HG03064 (cell line): ENCODE measurements at regions not wholly inside any gene's neighbourhood (a gene's known extent, or its start where the extent isn't known, plus 50 kb on each side); places are given as distances from the start of the nearest gene placed in this dataset.

Experiments used
- ATAC-seq: cut with Tn5 transposase; IDR thresholded peaks from one replicate; pipeline ENCODE4 v1.9.1; 2021; ENCODE audit warnings: low read depth; ENCODE audit not compliant: unreplicated experiment

DNA sequence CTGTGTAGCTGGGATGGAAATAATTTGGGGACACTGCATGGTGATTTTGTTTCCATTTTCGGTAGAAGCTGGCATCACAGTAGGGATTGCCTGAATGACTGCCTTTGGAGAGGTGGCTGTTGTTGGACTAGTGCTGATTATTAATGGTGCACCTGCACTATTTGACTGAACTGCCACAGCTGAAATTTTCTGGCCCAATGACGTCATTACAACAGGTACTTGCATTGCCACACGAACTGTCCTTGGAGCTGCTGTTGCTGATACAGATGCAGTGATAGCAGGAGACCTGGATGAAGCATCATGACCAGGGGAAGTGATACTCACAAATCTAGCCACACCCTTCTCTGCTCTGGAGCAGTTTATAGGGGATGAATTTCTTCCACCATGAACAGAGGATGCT lies 95.6 kb upstream of the FOXC1 start:
- ATAC-seq = no peak

DNA sequence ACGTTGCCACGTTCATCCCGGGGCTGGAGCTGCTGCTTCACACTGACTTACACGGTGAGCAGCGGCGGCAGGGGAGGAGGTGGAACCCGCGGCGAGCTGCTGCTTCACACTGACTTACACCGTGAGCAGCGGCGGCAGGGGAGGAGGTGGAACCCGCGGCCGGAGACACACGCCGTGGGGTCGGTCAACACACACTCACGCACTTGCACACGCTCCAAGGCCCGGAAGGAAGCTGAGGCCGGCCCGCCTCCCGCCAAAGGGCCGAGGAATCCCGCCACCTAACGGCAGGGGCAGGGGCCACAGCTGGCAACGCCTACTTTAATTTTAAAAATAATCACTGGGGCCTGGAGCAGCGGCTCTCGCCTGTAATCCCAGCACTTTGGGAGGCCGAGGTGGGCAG lies 94.4 kb upstream of the FOXC1 start:
- no peak for ATAC-seq

DNA sequence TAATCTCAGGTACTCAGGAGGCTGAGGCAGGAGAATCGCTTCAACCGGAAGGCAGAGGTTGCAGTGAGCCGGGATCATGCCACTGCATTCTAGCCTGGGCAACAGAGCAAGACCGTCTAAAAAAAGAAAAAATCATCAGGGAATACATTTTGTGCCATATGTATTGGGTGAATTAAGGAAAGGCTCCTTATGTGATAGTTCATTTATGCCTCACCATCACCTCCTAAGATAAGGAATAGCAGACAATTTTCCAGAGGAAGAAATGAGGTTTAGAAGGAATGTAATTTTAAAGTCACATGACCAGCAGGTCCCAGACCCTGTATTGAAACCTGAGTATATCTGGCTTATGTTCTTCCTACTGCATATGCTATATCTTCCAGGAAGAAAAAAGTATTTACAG lies 93.9 kb upstream of the FOXC1 start:
- ATAC-seq = no peak

DNA sequence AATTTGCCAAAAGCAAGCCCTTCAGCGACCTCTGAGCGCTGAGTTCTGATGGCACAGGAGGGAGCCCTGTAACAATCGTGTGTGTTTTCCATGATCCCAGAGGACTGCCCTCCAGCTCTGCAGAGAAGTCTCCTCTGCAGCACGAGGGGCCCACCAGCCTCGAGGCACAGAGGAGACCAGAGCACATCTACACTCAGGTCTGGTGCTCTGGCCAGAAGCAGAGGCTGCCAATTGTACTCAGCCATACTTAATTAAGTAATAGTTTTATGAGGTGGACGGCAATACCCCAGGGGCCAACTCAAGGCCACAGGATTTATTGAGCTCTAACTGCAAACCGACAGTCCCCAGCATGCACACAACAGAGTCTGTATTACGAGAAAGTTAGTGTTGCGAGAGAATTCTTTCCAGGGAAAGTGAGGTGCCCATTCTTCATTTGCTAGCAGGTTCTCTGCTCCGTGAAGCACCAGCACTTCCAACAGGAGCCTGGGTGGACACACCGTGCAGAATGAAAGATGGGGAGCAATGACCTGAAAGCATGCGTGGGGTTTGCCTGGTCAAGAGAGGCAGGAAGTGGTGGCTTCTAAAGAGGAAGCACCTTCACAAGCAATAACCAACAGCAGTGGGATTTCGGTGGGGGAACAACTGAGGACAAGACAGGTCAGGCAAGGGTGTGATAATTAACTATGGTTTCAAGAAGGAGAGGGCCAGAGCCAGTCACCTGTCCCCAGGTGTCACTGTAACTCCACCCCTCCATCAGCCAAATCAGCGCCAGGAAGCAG lies 92.8 kb upstream of the FOXC1 start:
- no peak for ATAC-seq

DNA sequence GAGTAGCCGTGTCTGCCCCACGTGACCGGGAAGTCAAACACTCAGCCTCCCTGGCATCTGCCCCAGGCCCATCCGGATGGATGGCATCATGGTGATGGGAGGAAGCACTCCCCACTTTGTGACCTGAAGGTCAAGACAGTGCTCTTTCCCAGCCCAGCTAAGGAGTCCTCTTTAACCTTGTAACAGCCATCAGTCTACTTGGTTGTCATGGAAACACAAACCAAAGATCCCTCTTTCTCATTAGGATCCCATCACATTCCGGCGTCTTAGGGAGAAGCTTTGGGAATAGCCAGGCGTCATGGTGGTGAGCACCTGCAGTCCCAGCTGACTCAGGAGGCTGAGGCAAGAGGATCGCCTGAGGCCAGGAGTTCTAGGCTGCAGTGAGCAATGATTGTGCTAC lies 90.9 kb upstream of the FOXC1 start:
- ATAC-seq = no peak

DNA sequence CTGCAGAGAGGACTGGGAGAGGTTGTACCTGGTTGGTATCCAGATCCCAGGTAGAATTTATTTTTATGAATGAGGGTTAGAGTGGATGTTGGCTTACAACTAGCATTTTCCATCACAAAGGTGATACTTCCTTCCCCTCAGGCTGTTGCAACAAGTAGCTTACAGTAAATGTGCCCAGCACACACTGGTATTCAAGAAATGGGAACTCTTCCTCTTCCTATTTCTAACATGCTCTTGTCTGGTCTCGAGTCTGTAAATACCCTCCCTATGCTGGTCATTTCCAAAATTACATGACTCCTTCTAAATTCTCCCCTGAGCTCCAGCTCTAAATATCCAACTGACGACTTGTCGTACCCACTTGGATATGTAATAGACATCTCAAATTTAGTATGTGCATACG lies 90.1 kb upstream of the FOXC1 start:
- no peak for ATAC-seq

DNA sequence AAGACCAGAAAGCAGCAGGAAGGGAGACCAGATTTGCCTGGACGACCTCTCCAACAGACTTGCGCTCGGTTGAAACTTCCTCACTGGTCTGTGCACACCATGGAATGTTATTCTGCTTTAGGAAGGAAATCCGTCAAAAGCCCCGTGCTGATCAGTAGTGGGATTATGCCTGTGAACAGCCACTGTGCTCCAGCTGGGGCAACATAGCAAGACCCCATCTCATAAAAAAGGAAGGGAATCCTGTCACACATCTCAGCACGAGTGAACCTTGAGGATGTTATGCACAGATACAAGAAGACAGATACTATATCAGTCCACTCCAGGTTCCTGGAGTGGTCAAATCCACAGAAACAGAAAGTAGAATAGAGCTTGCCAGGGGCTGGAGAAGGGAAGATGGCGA lies 86.9 kb upstream of the FOXC1 start:
- no peak for ATAC-seq

DNA sequence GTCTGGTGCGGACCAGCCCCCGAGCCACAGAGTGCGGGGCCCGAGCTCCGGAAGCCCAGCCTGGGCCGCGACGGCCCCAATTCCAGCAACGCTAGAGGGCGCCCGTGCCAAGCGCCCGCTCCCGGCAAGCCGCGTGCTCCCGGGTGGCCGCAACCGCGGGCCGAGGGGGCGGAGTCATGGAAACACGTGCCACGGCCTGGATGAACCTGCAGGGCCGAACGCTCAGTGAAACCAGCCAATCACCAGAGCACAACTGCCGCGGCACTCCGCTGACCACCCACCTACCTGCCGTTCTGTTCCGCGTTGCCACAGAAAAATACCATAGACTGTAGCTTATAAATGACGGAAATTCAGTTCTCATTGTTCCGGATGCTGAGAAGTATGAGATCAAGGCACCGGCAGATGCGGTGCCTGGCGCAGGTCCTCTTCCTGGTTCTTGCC lies 85.7 kb upstream of the FOXC1 start:
- no peak for ATAC-seq

DNA sequence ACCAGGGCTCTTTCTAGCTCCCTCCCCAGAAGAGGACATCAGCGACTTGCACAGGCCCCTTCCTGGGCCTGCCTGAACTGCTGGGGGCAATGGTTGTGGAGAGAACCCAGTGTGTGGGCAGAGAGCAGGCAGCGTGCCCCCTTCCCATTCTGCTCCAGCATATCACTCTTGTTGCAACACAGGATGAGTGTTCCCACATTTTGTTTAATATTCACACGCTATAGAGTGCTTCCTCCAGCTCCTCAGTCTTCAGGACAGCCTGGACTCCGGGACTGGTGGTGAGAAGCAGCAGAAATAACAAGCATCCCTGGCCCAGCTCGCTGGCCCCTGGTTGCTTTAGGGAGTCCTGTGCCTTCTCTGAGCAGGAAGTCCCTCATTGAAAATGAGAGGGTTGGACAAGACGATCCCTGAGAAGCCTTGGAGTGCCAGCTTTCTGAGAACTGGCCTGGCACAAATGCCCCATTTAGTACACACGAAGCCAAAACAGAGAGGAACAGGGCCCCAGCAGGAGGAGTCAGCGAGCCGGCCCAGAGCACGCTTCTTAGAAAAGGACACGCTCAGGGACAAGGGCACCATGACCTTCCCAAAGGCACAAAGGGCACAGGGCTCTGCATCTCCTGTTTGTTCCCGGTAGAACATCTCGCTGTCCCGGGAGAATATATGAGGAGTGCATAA lies 84.2 kb upstream of the FOXC1 start:
- ATAC-seq = no peak

DNA sequence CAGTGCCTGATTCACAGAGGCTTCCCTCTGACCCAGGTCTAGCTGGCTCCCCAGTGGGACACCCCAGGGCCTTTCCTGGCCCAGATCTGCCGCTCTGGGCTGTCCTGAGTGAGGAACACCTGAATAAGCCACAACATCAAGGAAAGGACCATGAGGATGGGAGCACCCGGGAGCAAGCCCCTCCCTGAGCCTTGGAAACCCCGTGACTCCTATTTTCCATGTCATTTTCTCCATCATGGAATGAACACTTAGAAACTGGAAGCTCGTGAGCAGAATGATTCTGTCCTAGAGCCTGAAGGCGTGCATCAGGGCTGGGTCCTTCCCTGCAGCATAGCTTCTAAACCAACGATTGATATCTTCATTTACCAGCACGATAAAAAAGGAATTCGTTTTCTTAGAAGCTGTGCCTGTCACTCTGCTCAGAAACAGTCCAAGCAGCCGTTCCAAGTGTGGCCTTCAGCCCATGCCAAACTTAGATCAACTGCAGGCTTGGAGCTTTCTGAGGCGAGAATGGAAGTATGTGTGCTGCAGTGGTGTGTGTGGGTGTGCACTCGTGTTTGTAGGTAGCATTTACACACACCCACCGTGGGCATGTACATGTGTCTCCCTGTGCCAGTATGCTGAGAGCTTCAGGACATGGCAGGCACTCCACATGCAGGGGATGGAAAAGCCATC lies 83.2 kb upstream of the FOXC1 start:
- ATAC-seq = no peak

DNA sequence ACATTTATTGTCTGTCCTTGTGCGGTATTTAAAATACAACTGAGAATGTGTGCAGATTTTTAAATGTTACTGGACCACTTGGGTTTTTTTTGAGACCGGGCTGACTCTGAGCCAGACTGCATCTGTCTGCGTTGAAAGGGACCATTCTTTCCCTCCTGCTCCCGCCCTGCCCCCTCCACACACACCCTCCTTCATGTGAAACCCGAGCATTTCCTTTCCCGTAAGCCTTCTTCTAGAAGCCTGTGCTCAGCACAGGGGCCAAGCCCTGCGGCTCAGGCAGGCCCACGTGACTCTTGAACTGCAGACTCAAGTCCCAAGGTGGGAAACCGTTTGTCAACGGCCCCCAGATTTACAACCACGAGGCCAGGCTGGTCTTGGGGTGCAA lies 82.7 kb upstream of the FOXC1 start:
- no peak for ATAC-seq

DNA sequence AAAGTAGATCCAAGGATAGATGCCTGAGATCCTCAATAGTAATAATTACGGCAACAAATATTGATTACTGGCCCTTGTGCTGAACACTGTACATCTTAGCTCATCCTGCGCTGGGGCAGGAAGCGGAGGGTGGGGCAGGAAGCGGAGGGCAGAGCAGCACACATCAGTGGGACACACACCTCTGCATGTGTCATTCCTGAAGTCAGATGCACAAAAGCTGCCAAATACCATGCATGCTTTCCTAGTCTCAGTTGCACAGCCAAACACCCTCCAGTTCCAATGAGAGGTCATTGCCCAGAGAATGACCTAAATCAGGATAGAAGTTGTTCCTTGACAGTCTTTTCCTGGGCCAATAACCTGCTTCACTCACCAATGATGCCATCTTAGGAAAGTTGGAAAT lies 74.4 kb upstream of the FOXC1 start:
- no peak for ATAC-seq

DNA sequence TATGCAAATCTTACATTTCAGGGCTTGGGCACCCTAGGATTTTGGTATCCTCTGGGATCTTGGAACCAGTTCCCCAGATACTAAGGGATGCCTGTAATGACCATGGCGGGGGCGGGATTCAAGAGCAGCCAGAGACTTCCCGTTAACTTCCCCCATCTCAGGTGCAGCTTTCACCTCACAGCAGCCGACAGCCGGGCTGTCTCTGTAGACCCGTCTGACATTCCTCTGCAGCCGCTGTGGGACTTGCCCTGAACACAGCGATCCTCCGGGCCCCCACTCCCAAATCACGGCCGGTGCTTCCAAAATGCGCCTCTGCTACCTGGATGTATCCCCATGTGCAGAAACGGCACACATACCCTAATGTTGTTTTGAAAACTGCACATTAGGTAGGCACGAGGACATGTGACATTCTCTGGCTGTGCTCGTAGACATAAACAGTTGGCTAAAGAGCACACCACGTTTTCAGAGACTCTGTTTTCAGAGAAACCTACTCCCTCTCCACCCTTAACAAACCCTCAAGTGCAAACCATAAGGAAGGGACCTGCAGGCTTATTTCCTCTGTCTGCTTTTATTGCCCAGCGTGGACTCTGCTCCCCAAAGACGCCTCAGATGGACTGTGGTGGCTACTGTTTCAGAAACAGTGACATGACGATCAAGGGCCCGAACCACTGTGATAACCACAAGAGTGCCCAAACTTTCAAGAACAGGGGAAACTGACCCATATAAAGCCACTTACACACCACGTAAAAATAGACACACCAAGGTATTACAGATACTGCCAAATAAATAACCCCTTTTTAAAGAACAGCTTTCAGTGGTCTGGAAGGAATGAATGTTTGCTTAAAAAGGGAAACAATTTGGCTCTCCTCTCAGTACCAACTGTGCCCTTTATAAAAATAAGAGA lies 72.9 kb upstream of the FOXC1 start:
- no peak for ATAC-seq

DNA sequence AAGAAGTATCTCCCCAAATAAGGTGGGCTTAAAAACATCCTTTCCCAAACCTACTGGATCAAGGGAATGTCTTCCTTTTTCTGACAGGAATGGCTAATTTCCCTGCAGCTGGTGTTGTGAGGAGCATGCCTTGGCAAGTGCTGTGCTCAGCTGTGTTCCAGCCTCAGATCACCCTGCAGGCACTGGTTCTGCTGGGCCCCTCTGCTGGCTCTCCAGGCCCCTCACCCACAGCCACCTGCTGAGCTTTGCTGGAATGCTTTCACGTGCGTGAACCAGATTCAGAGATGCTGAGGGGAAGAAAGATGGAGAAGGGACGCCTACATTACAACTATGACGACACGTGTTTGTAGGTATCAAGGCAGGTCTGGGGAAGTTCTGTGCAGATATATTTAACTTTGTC lies 71.3 kb upstream of the FOXC1 start:
- no peak for ATAC-seq

DNA sequence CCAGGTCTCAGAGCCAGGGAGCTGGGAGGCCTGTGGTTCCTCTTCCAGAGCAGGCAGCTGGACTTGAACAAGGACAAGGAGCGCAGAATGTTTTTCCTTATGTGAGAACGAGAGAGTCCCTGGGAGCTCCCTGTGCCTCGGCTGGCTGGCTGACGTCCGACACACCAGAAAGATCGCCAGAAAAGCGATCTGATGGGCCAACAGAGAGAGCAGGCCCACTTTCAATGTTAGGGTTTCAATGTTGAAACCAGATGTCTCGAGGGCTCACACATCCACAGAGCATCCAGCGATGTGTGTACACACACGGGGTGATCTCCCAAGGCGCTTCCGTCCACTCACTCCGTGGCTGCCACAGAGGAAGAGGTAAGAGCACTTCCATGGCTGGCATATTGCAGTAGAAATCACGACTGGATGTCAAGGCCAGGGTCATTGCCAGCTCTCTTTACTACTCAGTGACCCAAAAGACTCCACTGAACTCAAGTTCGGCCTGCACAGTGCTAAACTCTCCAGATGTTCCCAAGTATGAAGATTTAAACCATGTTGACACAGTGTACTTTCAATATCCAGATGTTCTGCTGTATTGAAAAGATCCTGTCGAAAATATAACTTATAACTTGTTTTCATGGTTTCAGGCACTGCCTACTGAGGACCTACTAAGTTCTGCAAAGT lies 70.8 kb upstream of the FOXC1 start:
- no peak for ATAC-seq

DNA sequence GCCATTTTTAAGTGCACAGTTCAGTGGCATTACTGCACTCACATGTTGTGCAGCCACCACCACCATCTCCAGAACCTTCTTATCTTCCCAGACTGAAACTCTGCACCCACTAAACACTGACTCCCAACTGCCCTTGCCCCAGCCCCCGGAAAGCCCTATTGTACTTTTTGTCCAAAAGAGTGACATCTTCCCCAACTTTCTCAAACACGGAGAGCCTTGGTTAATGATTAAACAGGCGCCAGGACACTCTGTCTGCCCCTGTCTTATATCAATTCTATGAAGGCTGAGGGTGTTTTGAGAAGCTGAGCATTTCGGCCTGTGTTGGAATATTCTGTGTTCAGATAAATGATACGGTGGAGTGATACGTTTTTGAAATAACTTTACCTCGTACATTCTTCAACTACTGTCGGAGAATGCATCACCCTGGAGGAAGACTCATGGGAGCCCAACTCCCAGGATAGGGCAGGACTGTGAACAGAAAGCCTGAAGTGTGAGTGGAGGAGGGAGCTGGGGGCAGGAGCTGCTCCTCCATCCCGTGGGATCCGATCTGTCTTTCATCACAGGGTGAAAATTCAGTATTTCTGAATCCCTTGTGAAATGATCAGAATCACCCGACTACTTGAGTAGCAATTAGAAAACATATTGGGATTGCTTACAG lies 68.7 kb upstream of the FOXC1 start:
- ATAC-seq = no peak

DNA sequence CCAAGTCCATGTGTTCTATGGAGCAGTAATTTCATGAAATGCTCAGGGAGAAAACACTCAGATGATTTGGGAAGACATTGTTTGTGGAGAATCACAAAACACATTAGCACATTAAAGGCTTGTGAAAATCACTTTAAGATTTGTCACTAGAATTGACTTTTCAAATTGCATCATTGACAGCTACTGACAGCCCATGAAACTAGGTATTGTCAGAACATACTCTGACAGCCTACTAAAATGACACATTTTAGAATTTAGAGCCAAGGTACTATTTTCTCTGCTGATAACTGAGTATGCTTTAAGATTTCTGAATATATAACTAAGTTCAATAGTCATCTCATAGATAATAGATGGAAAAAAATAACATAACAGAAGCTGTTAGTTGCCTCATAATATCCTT lies 67.4 kb upstream of the FOXC1 start:
- ATAC-seq = no peak

DNA sequence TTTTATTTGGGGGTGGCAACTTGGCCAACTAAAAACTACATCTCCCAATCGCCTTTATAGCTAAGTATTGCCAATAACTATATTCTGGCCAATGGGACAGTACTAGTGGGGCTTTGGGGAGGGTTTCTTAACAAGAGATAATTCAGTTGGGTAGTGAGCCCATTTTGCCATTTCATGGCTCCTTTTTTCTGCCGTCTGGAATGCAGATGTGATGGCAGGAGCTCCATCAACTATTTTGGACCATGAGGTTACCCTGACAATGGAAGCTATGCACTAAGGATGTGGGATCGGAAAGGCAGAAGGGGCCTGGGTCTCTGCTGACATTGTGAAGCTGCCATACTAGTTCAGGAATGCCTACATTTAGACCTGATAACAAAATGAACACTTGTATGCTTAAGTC lies 67.0 kb upstream of the FOXC1 start:
- no peak for ATAC-seq

DNA sequence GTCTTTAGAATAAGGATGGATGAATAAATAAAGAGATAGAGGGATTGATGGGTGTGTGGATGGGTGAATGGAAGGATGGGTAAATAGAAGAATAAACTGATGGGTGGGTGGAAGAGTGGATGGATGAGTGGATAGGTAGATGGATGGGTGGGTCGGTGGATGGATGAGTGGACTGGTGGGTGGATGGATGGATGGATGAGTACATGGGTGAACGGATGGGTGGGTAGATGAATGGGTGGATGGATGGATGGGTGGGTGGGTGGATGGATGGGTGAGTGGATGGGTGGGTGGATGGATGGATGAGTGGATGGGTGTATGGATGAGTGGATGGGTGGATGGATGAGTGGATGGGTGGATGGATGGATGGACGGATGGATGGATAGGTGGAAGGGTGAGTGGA lies 65.7 kb upstream of the FOXC1 start:
- no peak for ATAC-seq

DNA sequence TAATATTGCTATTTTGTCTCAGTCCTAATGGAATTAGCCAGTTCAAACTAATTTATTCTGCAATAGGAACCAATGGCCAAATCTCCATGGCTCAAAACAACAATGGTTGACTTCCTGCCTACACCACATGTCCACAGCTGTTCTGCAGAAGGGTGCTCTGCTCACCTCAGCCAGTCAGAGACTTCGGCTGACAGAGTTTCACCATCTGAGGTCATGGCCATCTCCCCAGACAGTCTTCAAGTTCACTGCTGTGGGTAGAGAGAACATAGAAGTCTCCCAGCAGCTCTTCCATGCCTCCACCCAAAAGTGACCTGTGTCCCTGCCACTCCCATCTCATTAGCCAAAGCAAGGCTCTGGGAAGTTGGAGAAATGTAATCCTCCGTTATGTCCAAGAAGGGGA lies 65.1 kb upstream of the FOXC1 start:
- ATAC-seq = no peak
